ENCODE measurements at regions not wholly inside any gene's neighbourhood (a gene's known extent, or its start where the extent isn't known, plus 50 kb on each side); places are given as distances from the start of the nearest gene placed in this dataset.

- TF ChIP-seq POLR2A (IDR thresholded peaks at IDR 0.05), result no peak
- TF ChIP-seq, protein P1, sequence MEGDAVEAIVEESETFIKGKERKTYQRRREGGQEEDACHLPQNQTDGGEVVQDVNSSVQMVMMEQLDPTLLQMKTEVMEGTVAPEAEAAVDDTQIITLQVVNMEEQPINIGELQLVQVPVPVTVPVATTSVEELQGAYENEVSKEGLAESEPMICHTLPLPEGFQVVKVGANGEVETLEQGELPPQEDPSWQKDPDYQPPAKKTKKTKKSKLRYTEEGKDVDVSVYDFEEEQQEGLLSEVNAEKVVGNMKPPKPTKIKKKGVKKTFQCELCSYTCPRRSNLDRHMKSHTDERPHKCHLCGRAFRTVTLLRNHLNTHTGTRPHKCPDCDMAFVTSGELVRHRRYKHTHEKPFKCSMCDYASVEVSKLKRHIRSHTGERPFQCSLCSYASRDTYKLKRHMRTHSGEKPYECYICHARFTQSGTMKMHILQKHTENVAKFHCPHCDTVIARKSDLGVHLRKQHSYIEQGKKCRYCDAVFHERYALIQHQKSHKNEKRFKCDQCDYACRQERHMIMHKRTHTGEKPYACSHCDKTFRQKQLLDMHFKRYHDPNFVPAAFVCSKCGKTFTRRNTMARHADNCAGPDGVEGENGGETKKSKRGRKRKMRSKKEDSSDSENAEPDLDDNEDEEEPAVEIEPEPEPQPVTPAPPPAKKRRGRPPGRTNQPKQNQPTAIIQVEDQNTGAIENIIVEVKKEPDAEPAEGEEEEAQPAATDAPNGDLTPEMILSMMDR (IDR thresholded peaks at IDR 0.05), result no peak
- WGBS, 4 donors, result 77 to 84% (median 78%) methylated on average over 3 of the region's 3 CpGs
- ATAC-seq (no peak), DNase-seq (no peak)
- intact Hi-C loops (cut with DNase I), result no loop called here
- Histone ChIP-seq H3K4me3 (no peak overlapping the region), H3K4me1 (no peaks in the 10 kb centered on the region), H3K9me3 (peaks cover 0 to 7% (median 0%) of the 10 kb centered on the region in 12 donors), H3K36me3 (no peaks in the 10 kb centered on the region), H3K27ac (no peak overlapping the region), H3K27me3 (peaks cover 0 to 4% (median 0%) of the 10 kb centered on the region in 9 donors)
Observed at GRCh38 chr2:221836095-221836494, 264.0 kb upstream of the EPHA4 start.

- peaks cover 0 to 4% (median 0%) of the 10 kb centered on the region in 9 donors for H3K27me3 ChIP-seq
- no peaks in the 10 kb centered on the region for H3K4me1 ChIP-seq
- ATAC-seq (no peak), DNase-seq (no peak)
- intact Hi-C loops (cut with DNase I), result no loop called here
- 74 to 82% (median 76%) methylated on average over 2 of the region's 2 CpGs for WGBS, 4 donors
- H3K27ac ChIP-seq, result no peak overlapping the region
- H3K36me3 ChIP-seq, result no peaks in the 10 kb centered on the region
- H3K4me3 ChIP-seq, result no peak overlapping the region
- no peak for TF ChIP-seq POLR2A (IDR thresholded peaks at IDR 0.05)
- TF ChIP-seq, protein P1 (IDR thresholded peaks at IDR 0.05), result no peak
- H3K9me3 ChIP-seq, result peaks cover 0 to 7% (median 0%) of the 10 kb centered on the region in 12 donors
Observed at GRCh38 chr2:221833966-221834365, 261.9 kb upstream of the EPHA4 start.

DNA sequence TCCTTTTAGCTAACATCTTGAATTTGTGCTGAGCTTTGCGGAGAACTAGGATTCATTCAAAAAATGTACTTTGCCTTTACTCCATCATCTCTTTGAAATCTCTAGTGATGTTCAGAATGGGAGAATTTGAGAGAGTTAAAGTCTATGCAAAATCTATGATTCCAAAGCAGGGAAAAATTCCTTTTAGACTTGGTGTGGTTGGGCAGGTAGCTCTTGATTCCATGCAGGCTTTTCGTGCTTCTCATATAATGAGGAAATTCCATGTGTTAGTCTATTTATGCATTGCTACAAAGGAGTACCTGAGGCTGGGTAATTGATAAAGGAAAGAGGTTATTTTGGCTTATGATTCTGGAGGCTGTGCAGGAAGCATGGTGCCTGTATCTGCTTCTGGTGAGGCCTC lies 258.9 kb upstream of the EPHA4 start:
- Histone ChIP-seq H3K9me3 (peaks cover 0 to 4% (median 0%) of the 10 kb centered on the region in 12 donors), H3K4me3 (no peak overlapping the region), H3K4me1 (no peaks in the 10 kb centered on the region), H3K36me3 (no peaks in the 10 kb centered on the region), H3K27ac (no peak overlapping the region), H3K27me3 (peaks cover 0 to 4% (median 0%) of the 10 kb centered on the region in 9 donors)
- DNase-seq, result no peak
- 85 to 95% (median 93%) methylated on average over 2 of the region's 2 CpGs for WGBS, 4 donors
- no peak for TF ChIP-seq POLR2A (IDR thresholded peaks at IDR 0.05)
- TF ChIP-seq, protein P1 (IDR thresholded peaks at IDR 0.05), result no peak
- intact Hi-C loops (cut with DNase I), result no loop called here
- ATAC-seq, result no peak

DNA sequence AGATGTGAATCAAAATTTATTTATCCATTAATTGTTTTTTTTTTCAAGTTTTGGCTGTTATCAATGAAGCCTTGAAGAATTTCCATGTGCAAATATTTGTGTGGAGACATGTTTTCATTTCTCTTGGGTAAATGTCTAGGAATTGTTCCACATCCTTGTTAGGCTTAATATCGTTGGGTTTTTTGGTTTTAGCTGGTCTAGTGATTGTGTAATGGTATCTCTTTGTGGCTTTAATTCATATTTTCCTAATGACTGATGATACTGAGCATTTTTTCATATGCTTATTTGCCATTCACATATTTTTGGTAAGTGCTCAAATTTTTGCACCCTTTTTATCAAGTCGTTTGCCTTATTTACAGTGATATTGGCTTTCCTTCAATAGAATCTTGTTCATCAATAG lies 250.3 kb upstream of the EPHA4 start:
- H3K9me3 ChIP-seq, result peaks cover 0 to 4% (median 0%) of the 10 kb centered on the region in 12 donors
- ATAC-seq (no peak), DNase-seq (no peak)
- TF ChIP-seq, protein P1 (IDR thresholded peaks at IDR 0.05), result no peak
- no peak for TF ChIP-seq POLR2A (IDR thresholded peaks at IDR 0.05)
- WGBS, 4 donors, result 67 to 79% (median 75%) methylated on average over 2 of the region's 2 CpGs
- H3K4me3 ChIP-seq, result no peak overlapping the region
- no peaks in the 10 kb centered on the region for H3K4me1 ChIP-seq
- H3K27ac ChIP-seq, result no peak overlapping the region
- no peaks in the 10 kb centered on the region for H3K36me3 ChIP-seq
- intact Hi-C loops (cut with DNase I), result no loop called here
- peaks cover 0 to 4% (median 0%) of the 10 kb centered on the region in 9 donors for H3K27me3 ChIP-seq
